Activated CD4-positive, alpha-beta T cell treated with anti-CD3 and anti-CD28 coated beads for 48 hours (primary cell): ENCODE measurements at regions not wholly inside any gene's neighbourhood (a gene's known extent, or its start where the extent isn't known, plus 50 kb on each side); places are given as distances from the start of the nearest gene placed in this dataset.
A peak's percentile ranks its signal among the peaks of the same experiment; 100 is the strongest.

Experiments used
- DNase-seq: peaks from one replicate; pipeline ENCODE4 v3.0.0-alpha.2; 2020

DNA sequence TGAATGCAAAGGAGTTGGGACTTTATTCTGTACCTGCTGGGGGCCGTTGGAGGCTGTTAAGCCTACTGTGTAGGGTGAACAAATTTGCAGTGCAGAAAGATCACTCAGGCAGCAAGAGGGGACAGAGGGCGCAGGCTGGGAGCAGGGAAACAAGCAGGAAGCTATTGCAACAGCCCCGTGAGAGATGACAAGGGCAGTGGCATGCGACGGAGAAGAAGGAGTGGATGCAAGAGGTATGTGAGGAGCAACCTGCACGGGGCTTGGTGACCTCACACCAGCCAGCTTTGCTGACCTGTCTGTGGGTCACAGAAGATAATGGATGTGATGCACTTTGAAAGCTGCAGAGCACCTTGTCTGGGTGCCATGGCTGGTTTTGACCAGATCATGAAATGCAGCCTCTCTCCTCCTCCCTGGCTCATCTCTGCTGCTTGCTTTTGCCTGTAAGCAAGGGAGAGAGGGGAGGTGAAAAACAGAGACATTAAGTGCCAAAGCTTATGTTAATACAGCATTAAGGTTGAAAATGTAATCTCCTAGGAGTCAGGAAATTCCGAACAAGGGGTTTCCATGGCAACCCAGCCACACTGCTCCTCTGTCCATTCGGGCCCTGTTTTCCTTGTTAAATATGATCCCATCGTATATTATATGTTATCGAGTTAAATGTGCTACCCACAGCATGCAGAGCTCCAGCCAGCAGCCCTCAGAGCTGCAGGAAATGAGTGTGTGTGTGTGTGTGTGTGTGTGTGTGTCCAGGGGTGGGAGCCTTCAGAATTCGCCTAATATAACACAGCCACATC lies 314.3 kb upstream of the ZMIZ1 start:
- no peak for DNase-seq

DNA sequence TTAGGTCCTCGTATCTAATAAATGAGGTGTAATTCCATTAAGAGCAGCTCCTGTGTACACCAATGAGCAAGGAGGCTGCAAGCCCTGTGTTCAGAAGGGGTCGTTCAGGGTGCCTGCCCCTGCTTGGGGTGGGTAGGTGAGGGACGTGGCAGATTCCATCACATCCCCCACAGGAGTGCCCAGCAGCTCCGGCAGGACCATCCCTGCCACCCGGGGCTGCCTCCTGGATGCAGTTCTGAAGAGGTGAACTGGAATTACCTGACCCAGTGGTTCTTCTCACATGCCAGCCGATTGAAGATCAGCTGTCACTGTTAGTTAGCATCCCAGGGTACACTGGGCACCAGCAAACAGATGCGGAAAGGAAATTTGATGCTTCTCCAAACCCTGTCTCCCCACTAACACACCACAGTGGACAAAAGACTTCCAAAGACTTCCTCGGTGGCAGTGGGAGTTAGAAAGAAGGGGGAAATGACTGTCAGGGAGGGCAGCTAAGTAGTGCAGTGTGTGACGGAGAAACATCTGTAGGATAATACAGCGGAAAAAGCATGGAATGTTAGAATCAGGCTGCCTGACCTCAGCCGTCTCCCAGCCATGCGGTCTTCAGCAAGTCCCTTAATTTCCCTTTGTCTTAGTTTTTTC lies 313.6 kb upstream of the ZMIZ1 start:
- DNase-seq, result no peak

DNA sequence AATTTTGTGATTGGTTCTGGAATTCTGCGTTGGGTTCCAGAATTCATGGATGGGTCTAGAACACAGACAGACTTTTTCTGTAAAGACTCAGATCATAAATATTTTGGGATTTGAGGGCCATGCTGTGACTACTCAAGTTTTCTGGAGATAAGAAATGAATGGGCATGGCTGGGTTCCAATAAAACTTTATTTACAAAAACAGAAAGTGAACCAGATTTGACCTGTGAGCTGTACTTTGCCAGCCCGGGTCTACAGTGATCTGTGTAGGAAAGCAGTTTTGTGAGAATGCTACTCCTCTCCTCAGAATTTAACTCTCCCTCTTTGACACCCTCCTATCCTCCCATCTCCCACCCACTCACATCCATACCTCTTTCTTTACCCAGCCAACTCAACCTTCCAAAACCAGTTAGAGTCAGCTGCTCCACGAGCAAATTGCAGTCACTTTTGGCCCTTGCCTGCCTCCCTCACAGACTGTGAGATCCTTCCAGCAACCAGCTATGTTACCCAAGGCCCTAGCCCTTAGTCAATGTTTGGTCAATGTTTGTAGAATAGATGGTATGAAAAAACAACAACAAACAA lies 312.8 kb upstream of the ZMIZ1 start:
- DNase-seq, result no peak

DNA sequence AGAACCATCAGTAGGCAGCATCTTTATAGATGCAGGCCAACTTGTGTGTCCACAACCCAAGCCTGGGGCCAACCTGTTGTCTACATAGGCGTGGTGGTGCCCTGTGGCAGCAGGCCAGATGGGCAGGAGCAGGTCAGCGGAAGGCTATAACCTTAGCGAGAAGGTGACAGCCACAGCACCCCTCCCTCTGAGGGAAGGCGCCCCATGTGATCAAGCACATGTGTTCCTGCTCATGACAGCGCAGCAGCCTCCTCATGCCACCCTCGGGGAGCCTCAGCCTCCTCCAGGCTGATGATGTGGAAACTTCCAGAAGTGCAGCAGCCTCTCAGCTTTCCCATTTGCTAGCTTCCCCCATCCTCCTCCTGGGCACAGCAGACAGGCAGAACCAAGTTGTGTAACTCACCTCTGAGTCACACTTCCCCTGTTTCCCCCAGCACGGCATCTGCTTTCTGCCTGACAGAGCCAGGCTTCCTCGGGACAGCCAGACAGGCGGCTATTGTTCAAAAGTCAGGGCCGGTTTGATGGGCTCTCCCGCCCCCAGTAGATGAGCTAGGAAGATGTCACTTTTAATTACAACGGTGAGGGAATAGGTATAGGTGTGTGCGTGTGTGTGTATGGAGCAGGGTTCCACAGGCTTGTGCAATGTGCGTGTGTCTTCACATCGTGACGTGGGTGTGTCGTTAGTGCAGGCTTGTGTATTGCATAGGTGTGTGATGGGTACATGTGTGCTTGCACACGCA lies 312.0 kb upstream of the ZMIZ1 start:
- peak; percentile 52 for DNase-seq

DNA sequence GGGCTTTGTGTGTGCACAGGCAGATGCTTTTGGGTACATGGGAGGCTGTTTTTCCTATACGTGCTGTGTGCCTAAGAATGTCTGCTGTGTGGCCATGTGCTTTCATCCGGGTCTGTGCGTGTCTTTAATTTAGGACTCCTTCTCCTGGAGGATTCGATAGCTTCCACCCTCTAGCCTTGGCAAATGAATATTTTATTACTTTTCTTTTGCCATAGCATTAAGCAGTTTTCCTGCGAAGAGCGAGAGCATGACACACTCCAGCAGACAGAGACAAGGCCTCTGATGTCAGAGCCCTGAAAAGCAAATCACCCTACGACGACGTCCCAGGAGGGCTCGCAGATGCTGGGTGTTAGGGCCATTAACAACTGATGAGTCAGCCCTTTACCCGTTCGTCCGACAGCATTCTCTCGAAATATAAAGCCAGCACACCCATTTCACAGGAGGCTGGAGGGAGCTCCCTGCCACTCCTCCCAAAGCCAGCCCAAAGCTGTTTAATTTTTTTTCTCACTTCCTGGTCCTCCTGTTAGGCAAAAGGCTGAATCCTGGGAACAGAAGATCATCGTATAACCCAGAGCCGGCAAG lies 311.3 kb upstream of the ZMIZ1 start:
- no peak for DNase-seq

DNA sequence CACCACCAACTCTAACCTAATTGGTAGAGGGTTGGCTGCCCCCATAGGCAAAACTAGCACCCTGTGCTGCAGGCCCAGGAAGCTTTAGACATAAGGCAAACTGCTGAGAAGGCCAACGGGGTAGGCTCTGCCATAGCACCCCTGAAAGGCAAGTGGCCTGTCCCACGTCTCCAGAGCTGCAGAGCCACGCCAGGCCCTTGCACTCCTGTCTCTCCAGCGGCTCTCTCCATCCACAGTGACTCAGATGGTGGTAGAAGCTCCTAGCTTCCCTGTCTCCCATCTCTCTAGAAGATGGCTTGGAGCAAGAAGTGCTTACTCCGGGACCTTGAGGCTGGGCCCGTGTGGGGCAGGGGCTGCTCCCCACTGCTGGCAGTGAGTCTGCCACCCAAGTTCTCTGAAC lies 310.6 kb upstream of the ZMIZ1 start:
- no peak for DNase-seq

DNA sequence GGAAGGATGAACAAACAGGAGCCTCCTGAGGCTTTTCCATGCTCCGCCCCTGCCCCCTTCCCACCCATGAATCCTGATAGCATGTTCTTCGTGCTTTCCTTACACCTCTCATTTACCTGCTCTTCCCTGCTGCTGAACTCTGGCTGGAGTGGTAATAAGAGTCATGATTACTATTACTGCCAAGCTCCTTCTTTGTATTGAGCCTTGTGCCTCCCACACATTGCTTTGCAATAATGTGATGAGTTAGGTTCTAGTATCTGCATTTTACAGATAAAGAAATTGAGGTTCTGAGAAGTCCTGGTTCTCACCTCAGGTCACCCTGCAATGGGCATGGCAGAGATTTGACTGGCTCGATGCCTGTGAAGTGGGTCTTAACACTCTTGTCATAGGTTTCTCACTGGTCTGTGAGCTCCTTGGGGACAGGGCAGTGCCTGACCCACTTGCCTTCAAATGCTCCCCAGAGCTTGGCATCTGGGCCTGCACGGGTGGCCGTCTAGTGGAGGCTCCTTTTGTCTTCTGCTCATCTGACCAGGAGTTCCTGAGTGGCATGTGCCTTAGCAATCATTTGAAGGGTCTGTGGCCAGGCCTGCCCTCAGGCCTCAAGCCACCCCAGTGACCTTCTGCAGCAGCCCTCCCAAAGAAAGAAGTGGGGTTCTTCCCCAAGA lies 309.2 kb upstream of the ZMIZ1 start:
- no peak for DNase-seq

DNA sequence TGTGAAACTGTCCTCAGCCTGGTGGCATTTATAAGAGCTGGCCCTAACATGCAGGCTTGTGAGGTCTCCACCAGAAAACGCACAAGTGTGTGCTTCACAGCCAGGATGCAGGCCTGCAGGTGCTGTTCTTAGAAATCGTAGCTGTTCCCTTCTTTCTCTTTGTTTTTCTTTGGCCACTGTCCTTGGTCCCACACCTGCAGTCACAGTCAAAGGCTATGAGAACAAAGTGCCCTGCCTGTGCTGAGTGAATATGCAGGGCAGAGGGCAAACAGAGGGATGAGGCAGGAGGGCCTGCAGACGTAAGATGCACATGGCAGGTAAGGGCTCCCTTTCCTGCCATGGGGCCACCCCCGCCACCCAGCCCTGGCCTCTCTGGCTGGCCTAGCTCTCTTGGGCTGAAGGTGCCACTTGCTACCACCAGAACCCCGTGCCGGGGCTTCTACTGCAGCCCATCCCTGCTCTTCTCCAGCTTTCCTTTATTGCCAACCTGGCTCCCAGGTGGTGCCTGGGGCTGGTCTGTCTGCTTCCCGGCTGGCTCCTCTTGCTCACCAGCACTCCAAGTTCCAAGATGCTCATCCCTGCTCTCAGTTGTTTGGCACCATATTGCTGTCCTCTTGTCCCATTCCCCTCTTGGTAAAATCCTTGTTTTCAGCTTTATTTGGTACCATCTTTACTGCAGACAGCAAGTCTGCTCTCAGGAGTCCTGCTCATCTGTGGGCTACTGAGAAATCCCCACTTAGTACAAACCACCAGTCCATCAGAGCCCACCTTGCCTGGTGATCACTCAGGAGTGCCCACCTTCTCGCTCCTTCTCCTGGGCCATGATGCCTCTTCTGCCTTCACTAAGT lies 308.1 kb upstream of the ZMIZ1 start:
- no peak for DNase-seq

DNA sequence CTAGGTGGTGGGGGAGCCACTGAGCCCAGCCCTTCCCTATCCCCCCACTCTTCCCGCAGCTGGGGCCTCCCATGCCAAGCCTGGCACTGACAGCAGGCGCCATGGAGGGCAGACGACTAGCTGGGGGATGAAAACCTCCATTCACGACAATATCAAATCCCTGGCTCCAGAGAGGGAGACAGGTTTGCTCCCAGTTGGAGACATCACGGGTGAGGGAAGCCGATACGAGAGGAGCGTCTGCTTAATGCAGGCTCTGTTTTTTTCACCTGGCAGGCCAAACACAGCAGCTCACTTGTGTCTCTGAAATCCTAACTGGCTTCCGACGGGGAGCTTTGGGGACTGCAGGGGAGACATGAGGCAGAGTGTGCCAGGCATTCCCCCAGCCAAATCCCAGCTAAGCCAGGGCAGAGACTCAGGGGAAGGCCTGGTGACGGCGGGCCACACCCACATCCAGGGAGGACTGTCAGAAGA lies 307.4 kb upstream of the ZMIZ1 start:
- DNase-seq, result no peak

DNA sequence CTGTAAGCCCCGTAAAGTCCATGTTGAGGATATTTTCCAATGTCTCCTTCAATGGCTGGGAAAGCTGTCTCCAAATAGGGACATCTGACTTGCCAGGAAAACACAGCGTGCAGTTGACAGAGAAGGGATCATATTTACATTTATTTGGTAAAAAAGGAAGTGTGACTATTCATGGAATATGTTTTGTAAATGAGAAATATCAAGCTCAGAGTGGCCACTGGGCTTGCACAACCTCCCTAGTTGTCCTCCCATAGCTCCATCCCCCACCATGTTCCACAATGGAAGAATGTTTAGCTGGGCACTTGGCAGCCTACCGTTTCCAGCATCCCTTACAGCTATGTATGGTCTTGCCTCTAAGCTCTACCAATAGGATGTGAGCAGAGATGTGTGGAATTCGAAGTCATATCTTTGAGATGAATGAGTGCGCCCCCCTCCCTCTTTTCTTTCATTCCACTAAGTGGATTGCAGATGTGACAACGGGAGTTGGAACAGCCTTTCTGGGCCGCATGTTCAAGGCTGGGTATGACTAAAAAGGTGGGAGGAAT lies 306.6 kb upstream of the ZMIZ1 start:
- no peak for DNase-seq

DNA sequence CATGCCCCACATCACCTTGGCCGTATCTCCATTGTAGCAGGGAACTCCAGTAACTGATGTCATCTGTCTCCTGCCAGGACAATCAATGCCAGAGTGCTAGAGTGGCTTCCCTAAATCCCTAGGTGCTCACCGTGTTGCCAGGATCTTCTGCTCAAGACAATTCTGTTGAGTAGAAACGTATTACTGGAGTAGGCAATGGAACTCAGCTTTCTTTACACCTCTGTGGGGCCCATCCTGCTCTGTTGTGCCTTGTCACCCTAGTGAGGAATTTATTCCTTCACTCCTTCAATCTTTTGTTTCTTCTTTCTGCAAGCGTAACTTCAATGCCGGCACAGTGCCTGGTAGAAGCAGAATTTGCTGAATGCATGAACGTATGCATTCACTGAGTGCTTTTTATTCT lies 305.5 kb upstream of the ZMIZ1 start:
- no peak for DNase-seq

DNA sequence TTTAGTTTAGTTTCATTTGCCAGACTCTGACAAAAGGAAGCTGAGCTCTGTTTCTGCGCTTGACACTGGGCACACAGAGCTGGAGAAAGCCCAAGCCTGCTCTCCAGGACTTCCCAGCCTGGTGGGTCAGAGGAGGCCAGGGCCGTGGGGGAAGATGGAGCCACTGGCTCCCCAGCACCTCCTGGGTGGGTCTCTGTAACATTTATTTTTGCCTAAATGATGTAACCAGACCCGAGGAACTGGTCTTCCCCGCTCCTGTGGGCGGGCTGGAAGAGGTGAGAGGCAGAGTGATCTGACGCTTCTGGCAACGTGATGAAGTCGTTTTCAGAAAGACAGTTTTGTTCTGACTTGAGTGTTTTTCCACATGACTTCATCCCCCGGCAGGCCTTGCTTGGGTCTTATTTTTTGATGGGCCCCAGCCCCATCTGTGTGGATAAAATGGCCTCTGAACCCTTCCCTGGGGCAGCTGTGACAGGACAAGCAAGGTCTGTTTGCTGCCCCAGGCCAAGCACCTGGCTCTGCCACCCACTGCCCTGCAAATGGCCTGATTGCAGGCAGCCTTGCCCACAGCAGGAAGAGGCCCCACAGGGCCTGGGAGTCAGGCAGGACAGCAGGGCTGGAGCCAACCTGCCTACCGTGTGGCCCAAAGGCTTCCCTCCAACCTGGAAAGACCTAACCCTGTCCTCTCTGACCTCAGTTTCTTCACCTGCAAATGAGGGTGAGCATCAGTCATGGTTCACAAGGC lies 304.9 kb upstream of the ZMIZ1 start:
- peak; percentile 76 for DNase-seq

DNA sequence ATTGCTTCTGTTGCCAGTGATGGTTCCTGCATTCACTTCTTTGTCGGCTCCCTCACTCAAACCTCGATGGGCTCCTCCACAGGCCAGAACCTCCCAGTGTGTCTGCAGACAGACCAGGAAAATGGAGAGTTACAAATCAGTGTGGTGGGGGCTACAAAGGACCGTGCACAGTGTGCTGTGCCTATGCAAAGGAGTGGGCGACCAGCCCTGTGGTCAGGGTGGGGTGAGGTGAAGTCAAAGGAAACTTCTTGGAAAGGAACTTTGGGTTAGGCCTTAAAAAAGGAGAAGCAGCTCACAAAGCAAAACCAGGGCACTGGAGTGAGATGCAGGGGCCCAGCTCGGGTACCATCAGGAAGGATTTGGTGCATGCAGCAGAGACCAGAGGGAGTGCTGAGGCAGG lies 304.3 kb upstream of the ZMIZ1 start:
- no peak for DNase-seq

DNA sequence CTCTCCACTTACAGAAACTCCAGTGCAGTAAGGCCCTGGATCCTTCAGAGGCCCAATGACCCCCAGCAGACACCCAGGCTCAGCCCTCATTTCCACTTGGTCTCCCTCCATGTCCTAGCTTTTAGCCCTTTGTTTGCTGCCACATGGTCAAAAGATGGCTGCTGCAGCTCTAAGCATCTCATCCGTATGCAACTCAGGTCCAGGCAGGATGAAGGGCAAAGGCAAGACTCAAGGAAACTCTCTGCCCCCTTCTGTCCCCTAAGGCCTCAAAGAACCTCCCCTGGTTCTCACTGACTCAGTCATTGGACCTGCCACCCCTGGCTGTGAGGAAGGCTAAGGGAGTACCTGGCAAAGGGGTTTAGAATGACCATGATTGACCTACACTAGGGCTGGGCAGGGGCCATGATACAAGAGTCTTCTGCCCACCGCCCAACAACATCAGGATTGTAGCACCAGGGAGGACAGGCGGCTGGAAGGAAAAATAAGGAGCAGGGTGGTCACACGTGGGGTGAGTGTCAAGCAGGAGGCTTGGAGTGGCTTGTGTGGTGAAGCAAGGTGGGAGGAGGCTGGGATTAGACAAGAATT lies 303.8 kb upstream of the ZMIZ1 start:
- DNase-seq, result no peak

DNA sequence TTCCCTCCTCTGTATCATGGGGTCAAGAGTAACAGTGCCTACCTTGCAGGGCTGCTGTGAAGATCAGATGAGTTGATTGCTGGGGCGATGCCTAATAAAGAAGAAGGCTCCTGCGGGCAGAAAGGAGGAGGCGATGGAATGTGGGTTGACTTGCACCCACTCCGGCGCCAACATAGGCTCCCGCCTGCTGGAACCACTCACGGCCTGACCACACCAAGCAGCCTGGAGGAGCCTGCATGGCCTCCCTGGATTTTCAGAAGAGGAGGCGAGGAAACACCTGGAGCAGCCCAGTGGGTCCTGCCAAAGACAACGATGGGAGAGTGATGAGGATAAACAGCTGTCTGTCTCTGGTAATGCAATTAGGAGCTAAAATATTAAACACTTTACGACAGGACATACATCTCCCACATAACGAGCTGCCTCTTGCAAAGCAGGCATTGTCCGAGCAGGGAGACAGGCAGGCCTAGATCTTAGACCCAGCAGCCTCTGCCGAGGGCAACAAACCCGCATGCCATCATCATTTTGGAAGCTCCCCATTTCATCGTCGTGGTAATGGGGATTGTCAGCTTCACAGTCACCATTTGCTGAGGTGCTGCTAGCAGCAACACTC lies 302.9 kb upstream of the ZMIZ1 start:
- no peak for DNase-seq

DNA sequence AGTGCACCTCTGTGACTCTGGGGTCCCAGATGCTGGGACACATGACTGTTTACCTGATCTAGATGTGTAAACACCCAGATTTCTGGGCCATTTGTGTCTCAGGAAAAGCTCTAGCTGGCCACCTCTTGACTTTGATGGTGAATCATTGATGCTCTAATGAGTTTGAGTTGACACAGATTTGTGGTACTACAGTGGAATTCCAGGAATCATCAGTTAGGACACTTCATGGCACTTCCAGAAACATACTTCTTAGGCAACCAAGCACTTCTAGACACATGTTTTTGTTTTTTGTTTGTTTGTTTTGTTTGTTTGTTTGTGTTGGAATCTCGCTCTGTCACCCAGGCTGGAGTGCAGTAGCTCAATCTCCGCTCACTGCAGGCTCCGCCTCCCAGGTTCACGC lies 302.2 kb upstream of the ZMIZ1 start:
- DNase-seq, result no peak

DNA sequence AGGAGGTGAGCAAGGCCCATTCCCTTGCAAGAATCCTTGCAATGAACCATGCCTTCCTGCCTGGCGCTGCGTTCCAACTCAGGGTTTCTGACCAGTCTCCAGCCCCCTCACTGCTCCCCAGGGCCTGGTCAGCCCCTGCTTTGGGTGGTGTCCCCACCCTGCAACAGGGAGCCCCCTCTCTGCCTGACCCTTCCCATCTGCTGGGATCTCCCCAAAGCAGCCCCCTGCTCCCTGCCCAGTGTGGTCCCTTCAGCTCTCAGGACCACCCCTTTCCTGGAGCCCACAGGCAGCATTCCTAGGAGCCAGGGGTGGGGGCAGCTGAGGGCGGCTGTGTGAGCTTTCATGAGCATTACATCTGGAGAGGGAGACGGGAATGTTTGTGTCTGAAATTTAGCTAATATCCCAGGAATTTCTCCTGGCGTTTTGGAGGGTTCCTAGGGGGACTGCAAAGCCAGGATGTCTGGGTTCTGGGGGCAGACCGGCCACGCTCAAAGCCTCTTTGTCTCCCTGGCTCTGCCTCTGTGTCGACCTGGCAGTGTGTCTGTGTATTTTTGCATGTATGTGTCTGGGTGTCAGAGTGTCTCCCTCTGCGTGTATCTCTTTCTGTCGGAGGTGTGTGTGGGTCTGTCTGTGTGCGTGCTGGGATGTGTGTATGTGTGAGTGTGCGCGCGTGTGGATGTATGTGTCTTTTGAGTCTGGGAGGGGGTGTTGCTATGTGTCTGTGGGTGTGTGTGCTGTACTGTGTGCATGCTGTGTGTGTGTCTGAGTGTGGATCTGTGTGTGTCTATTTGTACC lies 300.5 kb upstream of the ZMIZ1 start:
- no peak for DNase-seq

DNA sequence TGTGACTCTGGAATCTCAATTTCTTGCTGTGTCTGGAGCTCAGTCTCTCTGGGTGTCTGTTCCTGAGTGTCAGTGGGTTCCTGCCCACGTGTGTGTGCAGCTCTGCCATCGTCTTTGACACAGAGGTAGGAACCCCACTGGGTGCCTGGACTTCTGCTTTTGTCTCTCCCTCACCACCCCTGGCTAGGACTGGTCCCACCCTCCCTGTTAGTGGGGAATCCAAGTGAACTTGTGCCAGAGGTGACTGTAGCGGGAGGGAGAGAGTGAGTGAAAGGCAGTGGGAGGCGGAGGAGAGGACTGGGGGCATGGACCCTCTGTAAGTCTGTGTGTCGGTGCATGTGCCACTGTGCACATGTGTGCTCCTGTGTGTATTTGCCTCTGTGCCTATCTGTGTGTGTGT lies 299.9 kb upstream of the ZMIZ1 start:
- DNase-seq, result no peak

DNA sequence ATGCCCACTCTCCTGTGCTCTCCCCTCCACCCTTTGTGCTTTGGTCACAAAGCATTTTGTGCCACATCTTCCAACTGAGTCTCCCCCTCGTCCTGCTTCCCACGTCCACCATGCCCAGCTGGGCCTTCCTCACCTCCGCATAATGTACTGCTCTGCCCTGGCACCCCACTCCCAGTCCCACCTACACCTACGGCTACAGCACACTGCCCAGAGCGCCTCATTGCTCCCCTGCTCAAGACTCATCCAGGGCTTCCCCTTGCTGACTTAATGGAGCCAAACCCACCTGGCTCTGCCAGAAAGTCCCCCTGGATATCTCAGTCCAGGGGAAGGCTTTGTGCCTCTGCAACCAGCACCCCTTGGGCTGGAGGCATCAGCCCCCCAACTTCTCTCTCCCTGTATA lies 299.2 kb upstream of the ZMIZ1 start:
- DNase-seq, result no peak
